A549 (cell line): ENCODE measurements at regions not wholly inside any gene's neighbourhood (a gene's known extent, or its start where the extent isn't known, plus 50 kb on each side); places are given as distances from the start of the nearest gene placed in this dataset.

Experiments
- CTCF ChIP-seq: fragments of >200 bp; sonication (Bioruptor Twin); formaldehyde crosslinking; IDR thresholded peaks from 3 replicates; pipeline ENCODE4 v1.5.1; 2016
- EP300 ChIP-seq, 2 experiments: fragments of >200 bp; sonication (Bioruptor Twin); formaldehyde crosslinking; IDR thresholded peaks; 2 replicates in 1 of 2; 3 replicates in 1 of 2; pipeline ENCODE4 v1.6.1; 2016 to 2017
- KDM5A ChIP-seq: fragments of 200-600 bp; sonication (generic); IDR thresholded peaks from 2 replicates; pipeline ENCODE4 v1.6.1; 2016; ENCODE audit warnings: antibody characterized with exemption, mild to moderate bottlenecking
- RFX5 ChIP-seq: fragments of 450-650 bp; IDR thresholded peaks from 2 replicates; pipeline ENCODE4 v1.7.1; 2014; ENCODE audit warnings: antibody characterized with exemption, mild to moderate bottlenecking, moderate library complexity

GRCh38 chr10:124177180-124177518 lies 83.8 kb upstream of the CHST15 start:
- TF ChIP-seq CTCF: no peak
- TF ChIP-seq KDM5A: no peak
- TF ChIP-seq EP300 (IDR thresholded peaks at IDR 0.05): no peak
- no peak for TF ChIP-seq RFX5
